IMR-90 (cell line): ENCODE measurements at regions not wholly inside any gene's neighbourhood (a gene's known extent, or its start where the extent isn't known, plus 50 kb on each side); places are given as distances from the start of the nearest gene placed in this dataset.

ENCODE experiments used
- POLR2A ChIP-seq: IDR thresholded peaks from 2 replicates; pipeline ENCODE4 v1.6.1; 2012; ENCODE audit warnings: mild to moderate bottlenecking, low read depth, low read length
- RCOR1 ChIP-seq: IDR thresholded peaks from 2 replicates; pipeline ENCODE4 v1.6.1; 2012; ENCODE audit warnings: mild to moderate bottlenecking, low read length, improper control_type of control experiment; ENCODE audit not compliant: insufficient replicate concordance

- TF ChIP-seq POLR2A, result no peak
- TF ChIP-seq RCOR1, result no peak
These were observed 77.6 kb downstream of the RIPK4 start for GRCh38 chr21:41689289-41689583.
